HG03571 (cell line): ENCODE measurements at regions not wholly inside any gene's neighbourhood (a gene's known extent, or its start where the extent isn't known, plus 50 kb on each side); places are given as distances from the start of the nearest gene placed in this dataset.
A peak's percentile ranks its signal among the peaks of the same experiment; 100 is the strongest.

Source experiments
- ATAC-seq: cut with Tn5 transposase; IDR thresholded peaks from one replicate; pipeline ENCODE4 v1.9.1; 2021; ENCODE audit not compliant: unreplicated experiment

- ATAC-seq: no peak
Measured at GRCh38 chr18:26705757-26706156, 157.4 kb upstream of the KCTD1 start.

- ATAC-seq: no peak
Measured at GRCh38 chr18:26703170-26703930, 155.0 kb upstream of the KCTD1 start.

- no peak for ATAC-seq
Measured at GRCh38 chr18:26702086-26702485, 153.7 kb upstream of the KCTD1 start.

DNA sequence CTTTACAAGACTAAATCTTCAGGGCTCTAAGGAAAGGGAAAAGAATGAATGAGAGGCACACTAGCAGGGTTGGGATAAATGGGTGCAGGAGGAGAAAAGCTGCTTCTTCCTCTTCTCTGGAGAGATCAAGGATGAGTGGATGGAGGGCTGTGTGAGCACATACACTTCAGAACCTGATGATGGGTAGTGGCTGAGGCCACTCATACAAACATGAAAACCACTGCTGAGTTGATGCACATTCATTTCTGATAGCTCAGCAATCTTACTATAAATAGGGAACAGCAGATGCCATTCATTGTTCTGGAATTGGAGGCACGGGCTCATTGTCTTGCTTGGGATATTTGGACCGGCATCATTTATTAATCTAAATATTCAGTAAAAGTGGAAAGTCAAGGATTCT lies 152.4 kb upstream of the KCTD1 start:
- ATAC-seq: no peak

GRCh38 chr18:26700201-26700600 lies 151.8 kb upstream of the KCTD1 start:
- ATAC-seq: no peak

GRCh38 chr18:26697186-26697884 lies 149.0 kb upstream of the KCTD1 start:
- ATAC-seq: no peak

GRCh38 chr18:26696786-26697185 lies 148.4 kb upstream of the KCTD1 start:
- ATAC-seq: no peak

DNA sequence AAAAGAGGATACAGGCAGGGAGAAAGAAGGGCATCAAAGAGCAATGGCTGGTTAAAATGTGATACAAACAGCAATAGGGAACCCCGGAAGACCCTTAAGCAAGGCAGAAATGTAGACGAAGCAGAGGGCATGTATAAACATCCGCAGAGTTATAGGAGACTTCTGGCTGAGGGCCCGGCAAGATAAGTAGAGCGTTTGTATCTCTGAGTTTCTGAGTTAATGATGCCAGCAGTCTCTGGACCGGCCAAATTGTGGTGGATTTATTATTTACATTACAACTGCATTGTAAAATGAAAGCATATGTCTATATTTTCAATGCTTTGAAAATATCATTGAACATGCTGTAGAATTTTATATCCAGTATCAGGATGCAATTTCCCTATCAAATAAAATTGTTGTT lies 148.0 kb upstream of the KCTD1 start:
- ATAC-seq: no peak

GRCh38 chr18:26689226-26689879 lies 141.0 kb upstream of the KCTD1 start:
- no peak for ATAC-seq

DNA sequence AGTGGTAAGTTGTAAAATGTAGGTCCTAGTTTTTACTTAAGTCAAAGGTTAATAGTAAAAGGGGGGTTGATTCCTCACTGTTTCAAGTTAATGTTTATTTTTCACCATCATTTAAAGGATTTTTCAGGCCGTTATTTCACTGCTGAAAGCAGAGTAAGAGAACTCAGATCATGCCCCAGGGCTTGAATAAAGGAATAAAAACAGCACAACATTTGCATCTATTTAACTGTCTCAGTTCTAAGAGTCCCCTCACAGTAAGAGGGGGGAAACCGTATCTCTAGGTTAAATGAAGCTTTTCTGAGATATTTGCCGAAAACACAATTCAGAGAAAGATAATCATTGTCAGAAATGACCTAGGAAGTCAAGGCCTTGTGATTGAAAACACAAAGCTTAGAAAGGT lies 138.2 kb upstream of the KCTD1 start:
- ATAC-seq: no peak

GRCh38 chr18:26685438-26686157 lies 137.2 kb upstream of the KCTD1 start:
- ATAC-seq: no peak

DNA sequence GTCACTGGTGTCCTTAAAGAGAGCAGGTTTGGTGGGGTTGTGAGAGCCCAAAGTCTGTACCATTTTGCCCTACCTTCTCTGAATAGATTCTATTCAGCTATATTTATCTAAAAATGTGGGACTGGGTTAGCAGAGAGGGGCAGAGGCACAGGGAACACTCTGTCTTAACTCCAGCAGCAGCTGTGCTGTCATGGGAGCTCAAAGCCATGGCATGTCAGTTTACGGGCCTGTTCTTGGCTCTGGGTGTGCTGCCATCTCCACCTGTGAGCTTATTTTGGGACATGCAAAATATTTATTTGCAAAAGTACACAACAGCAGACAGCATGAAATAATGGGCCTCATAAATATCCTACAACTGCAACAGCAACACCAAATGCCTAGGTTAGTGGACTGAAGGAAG lies 129.6 kb upstream of the KCTD1 start:
- ATAC-seq: no peak

GRCh38 chr18:26667046-26667445 lies 118.7 kb upstream of the KCTD1 start:
- no peak for ATAC-seq

- no peak for ATAC-seq
Measured at GRCh38 chr18:26662996-26663395, 114.6 kb upstream of the KCTD1 start.

DNA sequence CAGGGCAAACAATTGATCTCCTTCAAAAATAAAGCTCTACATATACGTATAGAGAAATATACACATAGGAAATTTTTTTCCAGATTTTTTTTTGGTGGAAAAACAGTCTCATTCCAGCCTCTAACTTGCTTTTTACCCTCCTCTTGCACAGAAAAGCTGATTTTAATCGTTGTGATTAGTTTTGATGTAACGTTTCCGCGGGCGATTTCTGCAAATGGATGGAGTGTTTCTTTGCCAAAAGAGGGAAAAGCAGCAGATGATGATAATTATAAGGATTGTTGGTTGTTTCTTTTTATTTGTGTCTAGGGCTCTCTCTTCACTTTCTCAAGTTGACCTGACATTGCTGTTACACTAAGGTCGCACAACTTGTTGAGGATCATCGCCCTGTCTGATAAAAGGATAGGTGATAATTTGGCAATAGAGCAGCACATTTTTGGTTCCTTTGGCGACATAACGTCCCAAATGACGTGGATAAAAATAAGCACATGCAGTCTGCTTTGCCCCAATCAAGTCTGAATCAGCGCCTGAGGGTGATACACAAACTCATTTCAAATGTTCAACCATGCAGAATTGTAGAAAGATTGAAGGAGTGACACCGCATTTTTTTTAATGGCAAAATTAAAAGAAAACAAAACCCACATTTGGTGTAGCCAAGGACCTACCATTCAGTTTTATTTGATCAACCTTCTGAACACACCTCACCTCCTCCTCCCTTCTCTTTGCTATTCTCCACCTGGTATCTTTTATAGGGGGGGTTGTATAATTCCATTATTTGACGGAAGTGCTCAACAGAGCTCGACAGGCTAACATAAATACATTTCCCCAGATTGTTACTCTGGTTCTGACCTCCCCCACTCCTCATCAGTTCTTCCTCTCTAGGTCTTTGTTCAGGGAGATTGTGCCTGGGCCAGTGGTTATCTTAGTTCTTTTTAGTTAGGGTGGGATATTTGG lies 109.6 kb upstream of the KCTD1 start:
- no peak for ATAC-seq

DNA sequence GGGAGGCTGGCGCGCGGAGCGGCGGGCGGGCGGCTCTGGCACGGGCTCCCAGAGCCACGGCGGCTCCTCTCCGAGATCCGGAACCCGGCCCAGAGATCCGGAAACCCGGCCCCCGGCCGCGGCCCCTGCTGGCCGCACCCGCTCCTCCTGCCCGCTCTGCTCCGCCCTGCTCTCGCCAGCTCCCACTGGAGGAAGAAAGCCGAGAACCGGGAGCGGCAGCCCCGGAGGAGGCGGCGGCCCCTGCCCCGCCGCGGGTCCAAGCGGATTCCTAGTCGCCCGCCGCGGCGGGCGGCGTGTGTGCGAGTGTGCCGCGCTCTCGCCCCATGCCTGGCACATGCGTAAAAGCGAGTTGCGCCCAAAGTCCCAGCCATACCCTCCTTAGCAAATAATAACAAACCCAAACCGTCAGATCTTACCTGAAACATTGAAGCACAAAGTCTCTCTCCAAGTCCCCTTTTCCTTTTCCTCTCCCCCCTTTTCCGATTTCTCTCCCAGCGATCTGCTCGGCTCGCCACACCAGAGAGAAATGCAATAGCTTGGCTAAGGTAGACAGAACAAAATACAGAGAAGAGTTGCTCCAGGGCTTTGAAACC lies 108.7 kb upstream of the KCTD1 start:
- peak; percentile 77 for ATAC-seq

GRCh38 chr18:26656431-26656943 lies 108.1 kb upstream of the KCTD1 start:
- no peak for ATAC-seq

DNA sequence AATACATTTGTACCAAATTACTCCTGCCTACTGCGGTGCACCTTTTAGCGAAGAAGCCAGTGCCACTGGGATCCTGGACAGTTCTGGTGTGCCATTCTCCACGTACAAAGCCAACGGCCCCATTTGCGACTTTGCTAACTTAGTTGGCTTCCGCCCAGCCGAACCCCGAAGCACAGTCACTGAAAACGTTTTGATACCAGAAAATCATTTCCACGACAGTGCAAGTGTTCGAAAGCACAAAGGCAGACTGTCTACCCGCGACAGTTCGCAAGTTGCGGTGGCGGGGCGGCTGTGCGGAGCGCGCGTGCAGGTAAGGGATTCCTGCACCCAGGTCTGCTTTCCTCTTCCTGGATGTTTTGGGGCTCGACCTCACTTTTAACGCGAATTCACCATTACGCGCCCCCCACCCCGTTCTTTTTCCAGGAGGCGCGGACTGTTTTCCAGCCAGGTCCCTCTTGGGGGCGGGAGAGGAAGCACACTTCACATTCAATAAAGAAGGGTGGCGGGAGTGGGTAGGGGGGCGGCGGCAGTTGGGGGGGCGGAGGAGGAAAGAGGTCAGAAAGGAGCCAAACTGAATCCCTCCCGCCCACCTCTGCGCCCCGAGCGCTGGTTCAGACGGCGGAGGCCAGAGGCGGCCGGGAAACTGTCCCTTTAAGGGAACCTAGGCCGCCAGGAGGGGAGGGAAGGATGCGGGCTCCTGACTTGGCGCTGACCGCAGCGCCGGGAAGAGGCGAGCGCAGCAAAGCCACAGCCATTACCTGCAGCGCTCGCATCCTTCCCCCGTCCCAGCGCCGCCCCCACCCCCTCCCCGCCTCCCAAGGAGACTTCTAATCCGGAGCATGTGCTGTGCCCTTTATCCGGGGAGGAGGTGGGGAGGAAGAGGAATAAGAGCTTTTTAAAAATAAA lies 107.4 kb upstream of the KCTD1 start:
- no peak for ATAC-seq
